ENCODE measurements at regions not wholly inside any gene's neighbourhood (a gene's known extent, or its start where the extent isn't known, plus 50 kb on each side); places are given as distances from the start of the nearest gene placed in this dataset.

DNA sequence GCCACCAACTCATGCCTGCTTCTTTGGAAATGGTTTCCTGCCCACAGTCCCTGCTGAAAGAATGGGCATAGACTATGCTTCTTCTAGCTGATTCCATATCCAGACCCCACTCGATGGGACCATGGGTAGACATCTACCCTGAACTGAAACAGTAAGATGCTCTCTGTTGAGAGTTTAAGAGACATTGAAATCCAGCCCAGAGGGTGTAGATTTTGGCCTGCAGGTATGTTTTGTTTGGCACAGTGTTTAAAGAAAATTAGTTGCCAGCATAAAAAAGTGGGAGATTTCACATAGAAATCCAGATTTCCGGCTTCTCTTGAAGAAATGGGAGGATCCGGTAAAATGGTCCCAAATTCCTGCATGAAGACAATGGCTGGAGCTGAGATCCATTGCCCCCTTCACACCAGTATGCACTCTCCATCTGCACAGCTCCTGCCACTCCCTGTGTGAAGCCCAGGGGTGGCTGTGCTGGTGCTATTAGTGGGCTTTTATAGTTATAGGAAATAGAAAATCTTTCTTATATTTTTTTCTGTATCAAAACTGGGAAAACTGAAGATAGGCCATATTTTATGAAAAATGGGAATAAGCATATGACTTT is 218.1 kb downstream of the PTEN start:
- Histone ChIP-seq H3K4me1 (ENCODE audit: low read length) (peaks cover 68% of the 10 kb centered on the region), H3K36me3 (ENCODE audit: insufficient read depth, low read length) (no peaks in the 10 kb centered on the region), H4K20me1 (ENCODE audit: insufficient read depth, low read depth, low read length) (no peaks in the 10 kb centered on the region), H3K27ac (ENCODE audit: low read length) (peak overlapping the region; percentile 100), H3K79me2 (ENCODE audit: low read length) (no peaks in the 10 kb centered on the region), H3K9ac (ENCODE audit: low read length) (peak overlapping the region; percentile 71), H2AFZ (ENCODE audit: low read length) (no peak overlapping the region), H3K9me2 (replicated peaks; ENCODE audit: insufficient read depth, low read length) (no peaks in the 10 kb centered on the region), H3K9me3 (ENCODE audit: low read length) (no peaks in the 10 kb centered on the region), H3K4me3 (ENCODE audit: low read length) (peak overlapping the region; percentile 47), H3K4me2 (ENCODE audit: low read depth, low read length, poor library complexity, severe bottlenecking) (peak overlapping the region; percentile 78), H3K27me3 (ENCODE audit: low read length) (no peaks in the 10 kb centered on the region)
- DNase-seq: no peak

DNA sequence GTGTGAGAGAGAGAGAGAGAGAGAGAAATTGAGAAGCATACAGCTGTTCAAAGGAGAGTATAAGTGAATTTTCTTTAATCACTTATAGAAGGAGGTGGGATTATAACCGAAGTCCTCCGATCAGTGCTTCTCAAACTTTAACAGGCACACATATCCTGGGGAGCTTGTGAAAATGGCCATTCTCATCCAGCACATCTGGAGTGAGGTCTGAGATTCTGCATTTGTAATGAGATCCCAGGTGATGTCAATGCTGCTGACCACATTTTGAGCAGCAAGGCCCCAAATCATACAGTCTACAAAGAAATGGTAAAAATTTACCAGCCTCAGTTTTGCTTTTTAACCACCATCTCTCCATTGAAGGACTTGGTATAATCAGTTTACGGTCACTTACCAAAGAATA is 219.0 kb downstream of the PTEN start:
- peak overlapping the region; percentile 47; the same call in 1 of the 2 replicates for H3K4me3 ChIP-seq (ENCODE audit: low read length)
- no peak overlapping the region for H2AFZ ChIP-seq (ENCODE audit: low read length)
- peak; percentile 74 for DNase-seq
- no peaks in the 10 kb centered on the region for H3K9me3 ChIP-seq (ENCODE audit: low read length)
- H3K4me2 ChIP-seq (ENCODE audit: low read depth, low read length, poor library complexity, severe bottlenecking): peak overlapping the region; percentile 78
- no peaks in the 10 kb centered on the region for H4K20me1 ChIP-seq (ENCODE audit: insufficient read depth, low read depth, low read length)
- H3K9me2 ChIP-seq (replicated peaks; ENCODE audit: insufficient read depth, low read length): no peaks in the 10 kb centered on the region
- H3K79me2 ChIP-seq (ENCODE audit: low read length): no peaks in the 10 kb centered on the region
- no peaks in the 10 kb centered on the region for H3K36me3 ChIP-seq (ENCODE audit: insufficient read depth, low read length)
- H3K27me3 ChIP-seq (ENCODE audit: low read length): no peaks in the 10 kb centered on the region
- H3K4me1 ChIP-seq (ENCODE audit: low read length): peaks cover 74% of the 10 kb centered on the region
- H3K27ac ChIP-seq (ENCODE audit: low read length): peak overlapping the region; percentile 100
- peak overlapping the region; percentile 71 for H3K9ac ChIP-seq (ENCODE audit: low read length)

DNA sequence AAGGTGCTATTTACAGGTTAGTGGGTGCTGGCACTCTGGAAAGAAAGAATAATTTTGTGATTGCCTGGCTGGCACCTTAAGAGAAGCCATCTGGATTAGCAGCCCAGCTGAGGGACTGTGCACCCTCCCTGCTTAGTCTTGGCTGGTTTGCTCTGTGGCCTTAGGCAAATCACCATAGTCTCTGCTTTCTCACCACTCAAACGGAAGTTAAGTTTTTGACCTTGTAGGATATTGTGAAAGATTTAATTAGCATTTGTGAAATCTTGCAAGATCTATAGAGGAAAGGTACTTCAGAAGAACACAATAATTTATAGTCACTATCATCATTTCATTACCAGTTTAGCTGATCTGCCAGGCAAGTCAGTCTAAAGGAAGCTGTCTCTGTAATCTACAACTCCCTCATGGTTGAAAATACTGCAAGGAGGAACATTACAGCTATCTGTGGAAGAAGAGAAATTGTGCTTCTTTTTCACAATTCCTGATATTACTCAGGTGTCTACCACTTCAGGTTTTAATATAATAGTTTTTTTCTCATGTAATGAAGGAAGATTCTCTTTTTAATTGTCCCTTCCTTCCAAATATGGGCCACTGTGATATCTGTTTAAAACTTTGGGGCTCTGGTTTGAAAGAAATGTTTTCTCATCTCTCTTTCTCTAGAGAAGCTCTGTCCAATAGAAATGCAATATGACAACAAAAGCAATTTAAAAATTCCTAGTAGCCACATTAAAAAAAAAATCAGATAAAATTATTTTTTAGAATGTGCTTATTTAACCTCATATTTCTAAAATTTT is 219.6 kb downstream of the PTEN start:
- H3K4me1 ChIP-seq (ENCODE audit: low read length): peaks cover 74% of the 10 kb centered on the region
- H3K4me2 ChIP-seq (ENCODE audit: low read depth, low read length, poor library complexity, severe bottlenecking): peak overlapping the region; percentile 78
- H4K20me1 ChIP-seq (ENCODE audit: insufficient read depth, low read depth, low read length): no peaks in the 10 kb centered on the region
- H3K36me3 ChIP-seq (ENCODE audit: insufficient read depth, low read length): no peaks in the 10 kb centered on the region
- H3K9me2 ChIP-seq (replicated peaks; ENCODE audit: insufficient read depth, low read length): no peaks in the 10 kb centered on the region
- peak; percentile 92 for DNase-seq
- H3K79me2 ChIP-seq (ENCODE audit: low read length): no peaks in the 10 kb centered on the region
- peak overlapping the region; percentile 47 for H3K4me3 ChIP-seq (ENCODE audit: low read length)
- no peaks in the 10 kb centered on the region for H3K27me3 ChIP-seq (ENCODE audit: low read length)
- no peaks in the 10 kb centered on the region for H3K9me3 ChIP-seq (ENCODE audit: low read length)
- no peak overlapping the region for H2AFZ ChIP-seq (ENCODE audit: low read length)
- peak overlapping the region; percentile 100 for H3K27ac ChIP-seq (ENCODE audit: low read length)
- peak overlapping the region; percentile 71 for H3K9ac ChIP-seq (ENCODE audit: low read length)

DNA sequence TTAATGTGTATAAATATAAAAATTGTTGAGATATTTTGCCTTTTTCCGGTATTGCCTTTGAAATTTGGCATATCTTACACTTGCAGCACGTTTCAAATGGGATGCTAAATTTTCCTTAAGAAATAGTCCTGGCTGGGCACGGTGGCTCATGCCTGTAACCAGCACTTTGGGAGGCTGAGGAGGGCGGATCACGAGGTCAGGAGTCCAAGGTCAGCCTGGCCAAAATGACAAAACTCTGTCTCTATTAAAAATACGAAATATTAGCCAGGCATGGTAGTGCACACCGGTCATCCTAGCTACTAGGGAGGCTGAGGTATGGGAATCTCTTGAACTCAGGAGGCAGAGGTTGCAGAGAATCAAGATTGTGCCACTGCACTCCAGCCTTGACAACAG is 220.2 kb downstream of the PTEN start:
- no peak overlapping the region for H3K4me3 ChIP-seq (ENCODE audit: low read length)
- no peaks in the 10 kb centered on the region for H3K9me3 ChIP-seq (ENCODE audit: low read length)
- H4K20me1 ChIP-seq (ENCODE audit: insufficient read depth, low read depth, low read length): no peaks in the 10 kb centered on the region
- H3K4me1 ChIP-seq (ENCODE audit: low read length): peaks cover 74% of the 10 kb centered on the region
- H3K27me3 ChIP-seq (ENCODE audit: low read length): no peaks in the 10 kb centered on the region
- H3K27ac ChIP-seq (ENCODE audit: low read length): peak overlapping the region; percentile 100
- no peak for DNase-seq
- H2AFZ ChIP-seq (ENCODE audit: low read length): no peak overlapping the region
- peak overlapping the region; percentile 71 for H3K9ac ChIP-seq (ENCODE audit: low read length)
- H3K4me2 ChIP-seq (ENCODE audit: low read depth, low read length, poor library complexity, severe bottlenecking): peak overlapping the region; percentile 78
- no peaks in the 10 kb centered on the region for H3K79me2 ChIP-seq (ENCODE audit: low read length)
- no peaks in the 10 kb centered on the region for H3K36me3 ChIP-seq (ENCODE audit: insufficient read depth, low read length)
- no peaks in the 10 kb centered on the region for H3K9me2 ChIP-seq (replicated peaks; ENCODE audit: insufficient read depth, low read length)

DNA sequence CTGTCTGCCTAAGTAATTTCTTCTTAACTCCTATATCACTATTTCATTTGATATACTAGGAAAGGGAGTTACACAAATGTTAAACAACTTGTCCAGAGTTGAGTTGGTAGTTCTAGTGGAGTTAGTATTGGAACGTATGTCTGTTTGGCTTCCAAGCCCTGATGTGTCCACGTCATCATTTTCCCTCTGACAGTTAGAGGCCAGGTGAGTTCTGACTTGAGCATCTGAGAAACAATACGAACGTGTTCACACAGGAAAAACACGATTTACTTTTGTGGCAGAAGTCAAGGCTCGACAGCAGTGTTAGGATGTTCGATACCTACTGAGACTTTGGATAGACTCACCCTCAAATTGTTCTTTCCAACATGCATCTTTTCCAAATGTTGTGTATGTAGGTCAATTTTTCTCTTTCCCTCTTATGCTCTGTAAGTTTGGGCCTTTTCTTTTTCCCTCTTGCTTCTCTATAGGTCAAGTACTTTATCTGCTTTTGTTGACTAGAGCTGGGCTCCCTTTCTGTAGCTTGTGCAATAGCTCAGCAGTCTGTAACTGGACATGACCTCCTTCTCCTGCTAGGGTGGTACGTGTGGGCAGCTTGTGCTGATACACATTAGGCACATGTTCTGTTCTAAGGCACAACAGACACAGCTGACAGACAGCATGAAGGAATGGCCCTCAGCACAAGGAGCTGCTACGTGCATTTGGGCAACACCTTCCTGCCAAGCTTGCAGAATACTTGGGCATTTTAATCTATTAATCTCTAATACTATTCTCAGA is 222.9 kb downstream of the PTEN start:
- no peaks in the 10 kb centered on the region for H3K9me2 ChIP-seq (replicated peaks; ENCODE audit: insufficient read depth, low read length)
- no peaks in the 10 kb centered on the region for H3K9me3 ChIP-seq (ENCODE audit: low read length)
- no peak for DNase-seq
- H4K20me1 ChIP-seq (ENCODE audit: insufficient read depth, low read depth, low read length): no peaks in the 10 kb centered on the region
- H3K4me1 ChIP-seq (ENCODE audit: low read length): peaks cover 60% of the 10 kb centered on the region
- no peak overlapping the region for H3K27ac ChIP-seq (ENCODE audit: low read length)
- no peak overlapping the region for H3K4me2 ChIP-seq (ENCODE audit: low read depth, low read length, poor library complexity, severe bottlenecking)
- no peaks in the 10 kb centered on the region for H3K27me3 ChIP-seq (ENCODE audit: low read length)
- H3K79me2 ChIP-seq (ENCODE audit: low read length): no peaks in the 10 kb centered on the region
- H3K36me3 ChIP-seq (ENCODE audit: insufficient read depth, low read length): no peaks in the 10 kb centered on the region
- H3K4me3 ChIP-seq (ENCODE audit: low read length): no peak overlapping the region
- no peak overlapping the region for H2AFZ ChIP-seq (ENCODE audit: low read length)
- no peak overlapping the region for H3K9ac ChIP-seq (ENCODE audit: low read length)

DNA sequence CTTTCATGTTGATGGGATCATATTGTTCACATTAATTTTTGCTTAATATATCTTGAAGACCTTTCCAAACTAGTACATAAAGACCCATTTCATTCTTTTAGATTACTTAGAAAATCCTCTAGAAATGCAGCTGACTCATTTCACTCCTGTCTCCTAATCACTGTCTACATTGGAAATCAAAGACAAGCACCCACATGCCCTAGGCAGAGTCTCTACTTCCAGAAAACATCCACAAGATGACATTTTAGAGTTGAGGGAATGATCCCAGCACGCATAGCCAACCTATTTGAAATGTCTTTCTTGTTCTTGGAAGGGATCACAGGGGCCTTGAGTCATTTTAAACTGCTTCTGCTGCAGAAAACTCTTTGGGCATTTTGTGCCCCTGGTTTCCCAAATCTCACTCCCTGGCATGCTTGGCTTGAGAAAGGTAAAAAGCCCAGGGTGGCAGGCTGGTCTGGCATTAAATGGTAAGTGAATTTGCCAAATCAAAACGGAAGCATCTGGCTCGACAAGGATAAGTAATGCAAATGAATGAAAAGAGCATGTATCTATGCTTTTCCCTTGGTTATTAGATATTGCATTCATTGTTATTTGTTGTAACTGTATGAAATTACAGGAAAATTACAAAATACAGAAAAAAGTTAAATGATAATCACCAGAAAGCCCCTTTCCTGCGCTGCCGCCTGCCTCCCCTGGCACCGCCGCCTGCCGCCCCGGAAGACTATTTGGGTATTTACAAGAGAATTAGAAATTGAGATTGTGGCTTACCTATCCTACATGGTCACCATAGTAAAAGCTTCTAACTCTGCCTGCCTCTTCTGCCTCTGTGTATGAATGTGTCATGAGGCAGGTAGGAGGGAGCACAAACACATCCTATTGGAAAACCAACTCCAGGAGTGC is 225.3 kb downstream of the PTEN start:
- no peaks in the 10 kb centered on the region for H4K20me1 ChIP-seq (ENCODE audit: insufficient read depth, low read depth, low read length)
- no peak overlapping the region for H3K4me3 ChIP-seq (ENCODE audit: low read length)
- no peaks in the 10 kb centered on the region for H3K9me2 ChIP-seq (replicated peaks; ENCODE audit: insufficient read depth, low read length)
- no peak overlapping the region for H3K4me2 ChIP-seq (ENCODE audit: low read depth, low read length, poor library complexity, severe bottlenecking)
- no peaks in the 10 kb centered on the region for H3K36me3 ChIP-seq (ENCODE audit: insufficient read depth, low read length)
- no peak overlapping the region for H3K27ac ChIP-seq (ENCODE audit: low read length)
- no peaks in the 10 kb centered on the region for H3K79me2 ChIP-seq (ENCODE audit: low read length)
- H3K4me1 ChIP-seq (ENCODE audit: low read length): peaks cover 58% of the 10 kb centered on the region
- no peaks in the 10 kb centered on the region for H3K9me3 ChIP-seq (ENCODE audit: low read length)
- H2AFZ ChIP-seq (ENCODE audit: low read length): no peak overlapping the region
- DNase-seq: no peak
- no peak overlapping the region for H3K9ac ChIP-seq (ENCODE audit: low read length)
- H3K27me3 ChIP-seq (ENCODE audit: low read length): no peaks in the 10 kb centered on the region

DNA sequence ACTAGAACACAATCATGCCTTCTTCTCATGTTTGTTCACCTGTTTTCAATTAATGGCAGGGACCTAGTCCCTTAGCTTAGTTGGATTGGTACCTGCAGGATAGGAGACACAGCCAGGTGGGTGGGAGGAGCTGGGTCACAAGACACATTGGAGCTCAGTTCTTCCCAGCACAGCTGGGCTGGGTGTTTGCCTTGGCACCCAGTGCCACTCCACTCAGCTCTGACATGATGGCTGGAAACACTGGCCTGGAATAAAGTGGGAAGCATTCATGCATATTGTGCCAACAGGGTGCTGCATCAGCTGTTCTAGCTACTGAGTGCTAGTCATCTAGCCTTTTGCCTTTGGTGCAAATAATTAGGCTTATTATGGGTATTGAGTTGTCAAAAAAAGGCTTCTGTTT is 226.1 kb downstream of the PTEN start:
- Histone ChIP-seq H3K79me2 (ENCODE audit: low read length) (no peaks in the 10 kb centered on the region), H3K27ac (ENCODE audit: low read length) (no peak overlapping the region), H3K4me2 (ENCODE audit: low read depth, low read length, poor library complexity, severe bottlenecking) (no peak overlapping the region), H2AFZ (ENCODE audit: low read length) (no peak overlapping the region), H3K4me3 (ENCODE audit: low read length) (no peak overlapping the region), H3K9ac (ENCODE audit: low read length) (no peak overlapping the region), H3K9me2 (replicated peaks; ENCODE audit: insufficient read depth, low read length) (no peaks in the 10 kb centered on the region), H3K36me3 (ENCODE audit: insufficient read depth, low read length) (no peaks in the 10 kb centered on the region), H3K4me1 (ENCODE audit: low read length) (peaks cover 50% of the 10 kb centered on the region), H4K20me1 (ENCODE audit: insufficient read depth, low read depth, low read length) (no peaks in the 10 kb centered on the region), H3K27me3 (ENCODE audit: low read length) (no peaks in the 10 kb centered on the region), H3K9me3 (ENCODE audit: low read length) (no peaks in the 10 kb centered on the region)
- DNase-seq: no peak
